ENCODE measurements at regions not wholly inside any gene's neighbourhood (a gene's known extent, or its start where the extent isn't known, plus 50 kb on each side); places are given as distances from the start of the nearest gene placed in this dataset.

DNA sequence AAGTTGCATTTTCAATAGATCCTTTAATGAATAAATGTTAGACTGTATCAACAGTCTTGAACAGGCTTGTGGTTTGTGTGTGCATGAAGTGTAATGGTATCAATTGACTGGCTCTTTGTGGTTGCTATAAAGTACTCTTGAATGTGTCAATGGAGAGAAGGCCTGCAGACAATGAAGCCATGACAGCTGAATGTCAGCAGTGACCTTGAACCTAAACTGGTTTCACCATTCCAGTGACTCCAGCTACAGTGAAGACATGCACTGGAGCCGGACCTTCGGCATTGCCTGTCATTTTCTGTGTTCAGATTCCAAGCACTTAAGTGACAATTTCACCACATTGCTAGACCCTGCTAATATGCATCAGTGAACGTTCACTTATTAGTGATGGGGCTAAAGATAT lies 276.0 kb upstream of the TMEM161B start:
- TF ChIP-seq, protein P1, sequence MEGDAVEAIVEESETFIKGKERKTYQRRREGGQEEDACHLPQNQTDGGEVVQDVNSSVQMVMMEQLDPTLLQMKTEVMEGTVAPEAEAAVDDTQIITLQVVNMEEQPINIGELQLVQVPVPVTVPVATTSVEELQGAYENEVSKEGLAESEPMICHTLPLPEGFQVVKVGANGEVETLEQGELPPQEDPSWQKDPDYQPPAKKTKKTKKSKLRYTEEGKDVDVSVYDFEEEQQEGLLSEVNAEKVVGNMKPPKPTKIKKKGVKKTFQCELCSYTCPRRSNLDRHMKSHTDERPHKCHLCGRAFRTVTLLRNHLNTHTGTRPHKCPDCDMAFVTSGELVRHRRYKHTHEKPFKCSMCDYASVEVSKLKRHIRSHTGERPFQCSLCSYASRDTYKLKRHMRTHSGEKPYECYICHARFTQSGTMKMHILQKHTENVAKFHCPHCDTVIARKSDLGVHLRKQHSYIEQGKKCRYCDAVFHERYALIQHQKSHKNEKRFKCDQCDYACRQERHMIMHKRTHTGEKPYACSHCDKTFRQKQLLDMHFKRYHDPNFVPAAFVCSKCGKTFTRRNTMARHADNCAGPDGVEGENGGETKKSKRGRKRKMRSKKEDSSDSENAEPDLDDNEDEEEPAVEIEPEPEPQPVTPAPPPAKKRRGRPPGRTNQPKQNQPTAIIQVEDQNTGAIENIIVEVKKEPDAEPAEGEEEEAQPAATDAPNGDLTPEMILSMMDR (conservative IDR thresholded peaks at IDR 0.05; ENCODE audit: low read length): no peak
- no peak for TF ChIP-seq EZH2phosphoT487 (IDR thresholded peaks at IDR 0.05; ENCODE audit: borderline replicate concordance, low read depth, low read length)
